GM18502 (cell line): ENCODE measurements at regions not wholly inside any gene's neighbourhood (a gene's known extent, or its start where the extent isn't known, plus 50 kb on each side); places are given as distances from the start of the nearest gene placed in this dataset.

Experiments used
- ATAC-seq: cut with Tn5 transposase; IDR thresholded peaks from one replicate; pipeline ENCODE4 v1.9.1; 2021; ENCODE audit warnings: mild to moderate bottlenecking; ENCODE audit not compliant: unreplicated experiment, poor library complexity

DNA sequence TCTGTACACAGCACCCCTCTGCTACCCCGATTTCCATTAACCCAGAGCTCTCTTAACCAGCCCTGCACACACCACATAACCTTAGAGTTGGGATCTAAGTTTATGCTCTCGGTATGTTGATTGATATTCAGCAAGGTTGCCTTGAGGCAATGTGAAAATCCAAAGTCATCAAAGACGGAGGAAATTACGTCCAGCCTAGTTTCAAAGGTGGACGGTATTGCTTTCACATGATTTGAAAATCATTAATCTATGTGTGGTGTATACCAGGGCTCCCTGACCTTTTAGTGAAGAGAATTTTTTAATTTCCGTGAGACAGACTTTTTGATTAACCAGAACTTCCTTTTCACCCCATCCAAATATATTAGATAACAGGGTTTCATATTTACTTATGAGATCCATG is 272.5 kb upstream of the LCORL start:
- ATAC-seq, result no peak

DNA sequence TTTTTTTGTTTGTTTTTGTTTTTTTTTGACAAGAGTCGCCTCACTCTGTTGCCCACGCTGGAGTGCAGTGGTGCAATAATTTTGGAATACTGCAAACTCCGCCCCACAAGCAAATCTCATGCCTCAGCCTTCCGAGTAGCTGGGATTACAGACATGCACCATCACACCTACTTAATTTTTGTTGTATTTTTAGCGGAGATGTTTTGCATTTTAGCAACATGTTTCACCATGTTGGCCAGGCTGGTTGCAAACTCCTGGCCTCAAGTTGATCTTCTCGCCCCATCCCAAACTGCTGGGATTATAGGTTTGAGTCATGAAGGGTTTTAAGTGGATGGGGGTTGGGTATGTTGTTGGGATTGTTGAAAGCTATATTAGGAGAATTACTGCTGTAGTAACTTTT is 270.9 kb upstream of the LCORL start:
- no peak for ATAC-seq

DNA sequence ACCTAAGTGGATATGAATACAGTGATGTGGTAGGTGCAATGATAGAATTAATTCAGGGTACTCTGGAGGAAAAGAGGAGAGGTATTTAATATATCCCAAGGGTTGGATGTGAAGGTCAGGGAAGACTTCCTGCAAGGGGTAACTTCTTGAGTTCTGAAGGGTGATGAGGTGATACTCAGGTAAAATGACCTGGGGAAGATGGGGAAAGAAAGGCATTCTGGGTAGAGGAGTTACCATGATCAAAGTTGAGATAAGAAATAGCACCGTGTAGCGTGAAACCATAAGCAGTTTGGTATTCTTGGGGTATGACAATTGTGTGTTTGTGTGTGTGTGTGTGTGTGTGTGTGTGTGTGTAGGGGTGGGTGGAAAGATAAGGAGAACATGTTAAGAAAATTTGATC is 270.4 kb upstream of the LCORL start:
- ATAC-seq, result no peak

DNA sequence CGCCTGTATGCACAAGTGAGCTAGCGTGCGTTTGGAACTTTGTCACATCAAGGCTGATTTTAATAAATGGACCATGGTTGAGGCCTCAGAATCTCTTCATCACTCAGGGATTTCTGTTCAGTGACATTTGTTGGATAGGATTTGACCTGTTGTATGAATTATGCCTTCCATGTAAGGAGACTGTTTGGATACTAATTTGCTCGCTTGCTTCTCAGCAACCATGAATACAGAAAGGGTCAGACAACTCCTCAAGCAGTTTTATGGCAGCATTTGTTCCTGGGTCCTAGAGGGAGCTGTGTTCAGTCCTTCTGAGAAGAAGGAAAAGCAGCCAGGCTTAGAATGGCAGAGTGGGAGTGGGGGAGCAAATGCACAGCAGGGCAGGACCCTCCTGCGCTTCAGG is 269.7 kb upstream of the LCORL start:
- no peak for ATAC-seq

DNA sequence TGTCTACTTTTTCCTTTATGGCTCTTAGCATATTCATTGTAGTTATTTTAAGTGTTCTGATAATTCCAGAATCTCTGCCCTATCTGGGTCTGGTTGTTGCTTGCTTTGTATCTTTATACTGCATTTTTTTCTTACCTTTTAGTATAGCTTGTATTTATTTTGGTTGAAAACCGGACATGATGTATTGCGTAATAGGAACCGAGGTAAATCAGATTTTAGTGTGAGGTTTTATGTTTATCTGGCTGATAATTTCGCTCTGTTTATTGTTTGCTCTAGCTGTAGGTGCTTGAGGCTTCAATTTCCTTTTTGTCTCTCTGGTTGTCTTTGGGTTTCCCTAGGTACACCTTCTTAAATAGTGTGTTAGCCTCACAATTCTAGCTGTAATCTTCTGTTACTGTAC is 263.8 kb upstream of the LCORL start:
- no peak for ATAC-seq

DNA sequence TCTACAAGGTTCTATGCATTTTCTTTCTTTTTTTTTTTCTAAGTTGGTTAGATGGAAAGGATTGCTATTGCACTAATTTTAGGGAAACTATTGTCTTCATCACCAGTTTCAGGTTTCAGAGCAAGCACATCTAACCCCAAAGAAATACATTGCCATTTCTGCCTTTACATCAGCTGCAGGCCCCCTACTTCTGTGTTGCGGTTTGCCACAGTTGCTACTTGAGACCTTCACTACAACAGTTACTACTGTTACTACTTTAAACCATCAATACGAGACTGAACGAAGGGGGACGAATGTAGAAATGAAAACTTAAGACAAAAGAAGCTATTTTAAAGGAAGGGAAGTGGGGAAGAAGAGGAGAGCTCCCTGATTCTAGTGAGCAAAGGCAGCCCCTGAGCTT is 256.7 kb upstream of the LCORL start:
- ATAC-seq, result no peak

DNA sequence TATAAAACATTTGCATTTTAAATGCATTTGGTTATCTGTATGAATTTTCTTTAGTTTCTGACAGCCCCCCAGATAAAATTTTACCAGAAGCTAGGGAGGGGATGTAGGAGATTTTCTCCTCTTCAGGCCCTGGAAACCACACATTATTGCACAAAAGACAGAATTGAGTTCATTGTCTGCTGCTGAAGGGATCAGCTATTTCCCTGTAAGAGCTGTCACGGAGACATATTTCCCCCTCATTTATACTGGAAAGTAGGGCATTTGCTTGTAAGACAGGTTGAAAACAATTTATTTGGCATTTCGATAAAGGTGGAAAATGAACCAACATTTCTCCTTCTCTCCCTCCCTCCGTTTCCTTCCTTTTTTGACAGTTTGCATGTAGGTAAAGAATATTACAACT is 241.3 kb upstream of the LCORL start:
- no peak for ATAC-seq

DNA sequence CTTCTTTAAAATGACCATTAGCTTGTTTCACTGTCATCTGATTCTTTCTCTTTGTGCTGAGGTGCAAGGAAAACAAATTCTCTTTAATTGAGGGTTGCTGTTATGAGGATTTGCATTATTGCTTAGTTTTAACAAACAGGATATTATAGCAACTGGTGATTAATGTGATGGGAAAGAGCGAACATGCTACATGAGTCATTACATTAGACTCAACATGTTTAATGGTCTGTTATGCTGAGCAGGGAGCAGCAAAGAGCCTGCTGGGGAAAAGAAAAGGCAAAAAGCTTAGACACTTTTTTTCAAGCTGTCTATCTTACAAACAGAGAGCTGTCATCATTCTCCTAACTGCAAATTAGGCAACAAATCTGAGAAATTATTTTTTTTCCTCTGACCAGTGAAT is 230.5 kb upstream of the LCORL start:
- ATAC-seq, result no peak

DNA sequence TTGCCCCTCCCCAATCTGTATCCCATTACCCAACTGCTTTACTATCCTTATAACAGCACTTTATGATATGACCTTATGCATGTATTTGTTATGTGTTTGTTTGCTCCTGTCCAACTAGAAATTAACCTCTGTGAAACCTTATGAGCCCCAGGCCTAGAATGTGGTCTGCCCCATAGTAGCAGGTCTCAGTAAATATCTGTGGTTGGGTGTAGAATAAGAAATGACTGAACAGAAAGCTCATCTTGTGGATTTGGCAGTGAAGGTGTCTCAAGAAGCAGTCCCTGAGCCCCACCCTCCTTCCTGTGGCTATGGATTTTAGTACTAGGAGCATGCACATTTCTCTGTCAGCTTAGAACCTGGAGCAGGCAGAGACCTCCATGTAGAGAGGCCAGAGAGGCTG is 229.0 kb upstream of the LCORL start:
- peak; percentile 69 for ATAC-seq

DNA sequence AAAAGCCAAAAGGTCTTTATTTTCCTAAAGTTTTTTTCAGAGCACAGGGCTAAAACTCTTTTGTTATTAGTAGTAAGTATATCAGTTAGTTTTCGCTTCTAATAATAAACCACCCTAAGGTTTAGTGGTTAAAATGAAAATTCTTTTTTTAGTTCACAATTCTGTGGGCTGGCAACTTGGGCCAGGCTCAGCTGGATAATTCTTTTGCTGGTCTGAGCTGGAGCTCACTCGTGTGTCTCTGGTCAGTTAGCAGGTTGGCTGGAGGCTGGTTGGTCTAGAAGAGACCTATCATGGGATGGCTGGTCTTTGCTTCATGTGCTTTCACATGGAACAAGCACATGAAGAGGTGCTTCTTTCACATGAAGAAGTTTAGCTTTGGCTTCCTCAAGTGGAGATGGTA is 227.1 kb upstream of the LCORL start:
- ATAC-seq, result no peak

DNA sequence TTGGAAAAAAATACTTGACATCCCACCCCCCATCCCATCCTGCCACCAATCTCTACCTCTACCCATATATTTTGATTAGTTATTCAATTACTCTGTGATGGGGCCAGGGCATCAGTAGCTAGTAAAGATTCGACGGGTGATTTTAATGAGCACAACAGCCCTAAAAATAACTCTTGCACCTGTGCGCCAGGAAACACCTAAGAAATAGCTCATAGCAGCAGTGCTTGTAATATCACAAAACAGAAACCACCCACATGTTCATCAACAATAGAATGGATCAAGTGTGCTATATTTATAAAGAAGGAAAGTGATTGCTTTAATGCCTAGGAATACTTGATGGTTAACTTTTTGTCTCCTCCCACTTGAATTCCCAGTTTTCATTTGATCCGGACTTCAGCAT is 225.6 kb upstream of the LCORL start:
- no peak for ATAC-seq

DNA sequence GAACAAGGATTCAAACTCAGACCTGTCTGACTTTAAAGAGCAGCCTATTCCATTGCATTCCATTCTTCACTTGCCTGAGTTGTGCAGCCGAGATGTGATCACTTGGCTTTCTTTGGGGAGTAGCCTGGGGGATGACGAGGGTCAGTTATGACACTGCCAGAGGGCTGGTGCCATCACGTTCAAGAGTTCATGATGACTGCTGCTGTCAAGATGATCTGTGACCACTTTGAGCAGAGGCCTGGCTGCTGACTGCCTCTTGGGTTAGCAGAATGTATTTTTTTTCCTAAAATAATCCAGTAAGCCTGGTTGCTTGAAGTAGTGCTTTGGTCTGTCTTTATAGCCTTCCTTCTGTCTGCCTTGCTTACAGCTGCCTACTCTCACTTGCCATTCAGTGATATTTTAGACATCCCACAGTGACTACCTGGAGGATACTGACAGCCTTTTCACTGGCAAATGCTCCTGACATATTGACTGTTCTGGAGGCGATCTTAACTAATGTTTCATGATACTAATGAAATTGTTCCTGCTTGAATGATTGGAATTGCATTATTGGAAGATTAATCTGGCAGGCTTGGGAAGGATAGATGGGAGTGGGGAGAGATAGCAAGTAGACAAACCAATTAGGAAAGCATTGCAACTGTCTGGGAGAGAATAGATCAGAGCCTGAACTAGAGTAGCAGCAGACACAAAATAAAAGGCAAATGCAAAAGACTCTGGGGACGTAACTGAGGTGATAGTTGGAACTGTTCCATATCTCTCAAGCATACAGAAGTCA is 221.6 kb upstream of the LCORL start:
- ATAC-seq, result no peak

DNA sequence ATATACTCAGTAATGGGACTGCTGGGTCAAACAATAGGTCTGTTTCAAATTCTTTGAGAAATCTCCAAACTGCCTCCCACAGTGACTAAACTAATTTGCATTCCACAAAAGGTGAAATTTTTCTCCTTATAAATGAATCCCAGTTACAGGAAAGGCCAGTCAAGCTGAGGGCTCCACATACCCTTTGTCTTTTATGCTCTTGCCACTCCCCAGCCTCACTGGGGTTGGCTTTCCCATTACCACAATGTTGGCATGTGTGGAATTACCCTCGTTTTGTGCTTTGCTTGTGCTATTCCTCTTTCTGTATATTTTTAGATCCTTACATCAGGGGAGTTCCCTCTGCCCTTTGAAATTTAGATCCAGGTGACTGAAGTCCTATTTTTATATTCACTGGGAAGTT is 220.2 kb upstream of the LCORL start:
- ATAC-seq, result no peak

DNA sequence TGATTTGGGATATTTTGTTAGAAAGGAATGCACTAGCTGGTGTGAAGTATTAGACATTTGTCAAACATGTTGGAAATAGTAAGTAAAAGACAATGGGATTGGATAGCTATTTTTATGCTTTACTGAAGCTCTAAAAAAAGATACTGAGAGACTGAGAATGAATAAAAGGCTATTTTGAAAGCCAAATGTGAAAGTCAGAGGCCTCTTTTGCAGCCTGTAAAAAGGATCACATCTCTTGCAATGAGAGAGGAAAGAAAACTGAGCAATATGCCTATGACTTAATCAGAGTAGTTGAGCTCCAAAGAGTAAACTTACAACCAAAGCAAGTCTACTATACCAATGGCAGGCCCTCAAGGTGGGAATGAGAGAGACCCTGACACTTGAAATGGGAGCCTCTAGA is 212.6 kb upstream of the LCORL start:
- no peak for ATAC-seq

DNA sequence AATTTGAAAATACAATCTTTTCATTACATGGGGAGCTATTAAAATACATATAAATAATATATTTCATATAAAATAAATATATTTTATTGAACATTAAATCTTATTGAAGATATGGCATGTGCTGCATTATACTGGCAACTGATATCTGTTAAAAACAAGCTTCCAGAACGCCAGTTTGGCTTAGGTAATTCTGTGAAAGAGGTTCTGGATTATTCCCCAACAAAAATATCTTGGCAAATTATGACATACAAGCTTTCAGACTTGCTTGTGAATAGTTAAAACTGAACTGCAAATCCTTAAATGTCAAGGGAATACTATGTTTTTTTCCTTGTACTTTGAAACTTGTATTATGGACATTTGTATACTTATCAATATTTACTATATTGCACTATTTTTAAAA is 210.2 kb upstream of the LCORL start:
- no peak for ATAC-seq

DNA sequence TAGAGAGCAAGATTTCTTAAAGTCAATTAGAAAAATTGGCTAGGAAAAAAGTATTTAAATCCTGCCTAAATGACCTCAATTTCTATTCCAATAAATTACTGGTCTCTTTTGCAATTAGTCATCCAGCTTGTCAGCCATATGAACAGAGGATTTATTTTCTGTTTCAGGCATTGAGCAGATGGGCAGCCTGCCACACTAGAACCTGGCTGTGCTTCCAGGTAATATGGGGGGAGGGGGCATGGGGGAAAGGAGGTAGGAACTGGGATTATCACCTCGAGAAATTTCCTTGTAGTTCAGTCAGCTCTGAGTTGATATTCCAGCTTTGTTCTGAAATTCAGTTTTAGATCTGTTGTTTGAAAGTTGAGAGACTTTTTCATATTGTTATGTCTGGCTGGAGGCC is 206.3 kb upstream of the LCORL start:
- ATAC-seq, result no peak

DNA sequence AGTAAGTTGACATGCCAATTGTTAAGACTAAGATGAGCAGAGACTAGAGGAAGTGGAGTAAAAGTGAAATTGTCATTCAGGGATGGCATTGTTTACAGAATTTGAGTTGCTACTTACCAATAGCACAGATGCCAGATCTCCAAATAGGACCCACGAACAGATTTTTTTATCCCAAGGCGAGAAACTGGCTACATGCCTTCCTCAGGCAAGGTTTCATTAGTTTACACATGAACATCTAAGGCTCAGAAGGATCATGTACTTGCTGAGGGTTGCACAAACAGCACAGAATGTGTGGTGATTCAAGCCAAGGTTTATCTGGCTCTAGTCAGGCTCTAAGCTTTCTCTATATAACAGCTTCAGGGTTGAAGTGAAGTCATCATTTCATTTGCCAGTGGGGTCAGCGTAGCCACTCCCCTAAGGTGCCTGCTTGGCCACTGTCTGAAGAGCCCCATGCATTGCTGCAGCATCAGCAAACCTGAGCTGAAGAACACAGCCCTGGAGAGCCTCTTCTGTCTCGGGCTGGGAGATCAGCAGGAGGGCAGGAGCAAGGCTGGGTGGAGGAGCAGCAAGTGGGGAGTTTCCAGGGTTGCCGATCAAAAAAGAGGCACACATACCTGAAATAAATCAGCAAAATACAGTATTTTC is 193.0 kb upstream of the LCORL start:
- ATAC-seq, result no peak

DNA sequence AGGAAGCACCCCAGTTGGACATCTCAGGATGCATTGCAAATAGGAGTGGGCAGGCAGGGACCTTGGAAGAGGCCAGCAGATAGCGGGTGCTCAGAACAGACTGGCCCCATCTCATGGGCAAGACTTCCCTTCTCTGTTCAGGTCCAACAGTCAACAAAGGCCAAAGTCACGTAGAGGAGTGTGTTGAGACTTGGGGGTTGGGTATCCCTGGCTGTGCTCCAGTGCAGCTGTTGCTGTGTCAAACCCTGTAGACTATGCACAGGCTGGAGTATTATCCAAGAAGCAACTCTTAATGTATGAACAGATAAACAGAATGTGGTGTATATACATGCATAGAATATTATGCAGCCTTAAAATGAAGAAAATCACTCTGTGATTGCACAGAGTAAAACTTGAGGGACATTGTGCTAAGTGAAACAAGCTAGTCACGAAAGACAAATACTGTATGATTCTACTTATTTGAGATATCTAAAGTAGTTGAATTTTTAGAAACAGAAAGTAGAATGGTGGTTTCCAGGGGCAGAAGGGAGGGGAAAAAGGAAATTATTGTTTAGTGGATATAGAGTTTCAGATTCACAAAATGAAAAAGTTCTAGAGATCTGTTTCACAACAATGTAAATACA is 192.1 kb upstream of the LCORL start:
- ATAC-seq, result peak; percentile 51

DNA sequence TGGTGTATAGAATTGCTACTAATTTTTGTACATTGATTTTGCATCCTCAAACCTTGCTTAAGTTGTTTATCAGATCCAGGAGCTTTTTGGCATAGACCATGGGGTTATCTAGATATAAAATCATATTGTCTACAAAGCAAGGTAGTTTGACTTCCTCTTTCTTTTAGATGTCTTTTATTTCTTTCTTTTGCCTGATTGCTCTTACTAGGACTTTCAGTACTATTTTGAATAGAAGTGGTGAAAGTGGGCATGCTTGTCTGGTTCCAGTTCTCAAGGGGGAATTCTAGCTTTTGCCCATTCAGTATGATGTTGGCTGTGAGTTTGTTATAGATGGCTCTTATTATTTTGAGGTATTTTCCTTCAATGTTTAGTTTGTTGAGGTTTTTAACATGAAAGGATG is 187.9 kb upstream of the LCORL start:
- ATAC-seq, result peak; percentile 80

DNA sequence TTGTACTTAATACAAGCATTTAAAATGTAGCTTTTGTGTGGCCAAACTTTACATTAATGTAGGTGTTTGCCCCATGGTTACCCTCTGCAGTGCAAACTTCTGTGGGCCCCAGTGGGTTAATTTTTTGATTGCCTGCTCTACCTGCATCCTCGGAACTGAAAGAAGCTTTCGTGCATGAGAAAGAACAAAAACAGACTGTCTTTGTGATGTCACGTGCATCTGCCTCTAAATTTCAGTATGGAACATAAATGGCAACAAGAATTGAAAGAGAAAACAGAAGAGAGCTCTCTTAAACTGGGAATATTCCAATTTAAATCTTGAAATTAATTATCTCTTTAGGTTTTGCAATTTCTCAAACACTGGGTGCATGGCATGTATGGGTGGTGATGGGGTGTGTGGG is 182.4 kb upstream of the LCORL start:
- ATAC-seq, result no peak

DNA sequence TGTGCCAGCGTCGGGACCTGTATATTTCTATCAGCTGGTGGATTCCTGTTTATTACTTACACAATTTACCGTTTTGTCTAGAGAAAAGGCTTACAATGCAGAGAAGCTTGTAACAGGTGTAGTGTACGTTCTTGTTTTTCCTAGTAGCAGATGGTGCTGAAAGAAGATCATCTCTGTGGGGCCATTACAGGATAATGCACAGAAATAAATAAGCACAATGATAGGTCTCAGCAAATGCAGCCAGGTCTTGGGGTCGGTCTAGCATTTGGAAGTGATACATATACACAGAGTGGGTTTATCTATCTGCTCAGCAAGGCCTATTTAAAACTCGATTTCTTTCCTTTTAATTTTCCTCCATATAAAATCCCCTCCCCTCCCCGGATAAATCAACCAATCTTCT is 180.9 kb upstream of the LCORL start:
- ATAC-seq, result no peak

DNA sequence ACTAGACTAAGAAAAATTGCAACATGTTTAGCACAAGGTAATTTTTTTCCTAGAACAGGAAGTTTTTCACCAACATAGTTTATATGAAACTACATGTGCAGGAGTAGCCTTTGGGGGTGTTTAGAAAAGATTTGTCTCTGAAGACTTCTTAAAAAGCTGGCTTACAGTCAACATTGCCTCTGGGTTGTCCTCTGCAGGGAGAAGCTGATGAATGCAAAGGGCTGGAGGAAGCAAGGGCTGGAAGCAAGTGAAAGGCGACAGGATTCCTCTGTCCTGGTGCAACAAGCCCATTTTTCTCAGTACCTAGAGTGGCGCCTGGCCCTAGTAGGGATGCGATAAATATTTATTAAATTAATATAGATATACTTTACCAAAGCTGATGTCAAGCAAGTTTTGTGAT is 180.3 kb upstream of the LCORL start:
- ATAC-seq, result no peak
